Thyroid gland (tissue), 4 donors: ENCODE measurements at regions not wholly inside any gene's neighbourhood (a gene's known extent, or its start where the extent isn't known, plus 50 kb on each side); places are given as distances from the start of the nearest gene placed in this dataset.

Experiments used
- CTCF ChIP-seq, 6 experiments: fragments of 200-600 bp in 3 of 6; fragments of 450-650 bp in 3 of 6; sonication (generic) in 3 of 6; IDR thresholded peaks; one replicate each; pipeline ENCODE4 v1.5.1; 2016 to 2019; ENCODE audit warnings: antibody characterized with exemption in 6 of 6, mild to moderate bottlenecking in 2 of 6, inconsistent platforms in 1 of 6, moderate library complexity in 1 of 6
- POLR2A ChIP-seq, 2 donors: fragments of 450-650 bp; IDR thresholded peaks; one replicate each; pipeline ENCODE4 v1.6.1; 2017; ENCODE audit warnings: antibody characterized with exemption in 2 of 2, mild to moderate bottlenecking in 2 of 2, moderate library complexity in 1 of 2

- TF ChIP-seq CTCF (IDR thresholded peaks at IDR 0.05) = no peak
- no peak for TF ChIP-seq POLR2A (IDR thresholded peaks at IDR 0.05)
Observed at GRCh38 chr5:57538341-57538955, 55.8 kb upstream of the ACTBL2 start.
